ENCODE measurements at regions not wholly inside any gene's neighbourhood (a gene's known extent, or its start where the extent isn't known, plus 50 kb on each side); places are given as distances from the start of the nearest gene placed in this dataset.

DNA sequence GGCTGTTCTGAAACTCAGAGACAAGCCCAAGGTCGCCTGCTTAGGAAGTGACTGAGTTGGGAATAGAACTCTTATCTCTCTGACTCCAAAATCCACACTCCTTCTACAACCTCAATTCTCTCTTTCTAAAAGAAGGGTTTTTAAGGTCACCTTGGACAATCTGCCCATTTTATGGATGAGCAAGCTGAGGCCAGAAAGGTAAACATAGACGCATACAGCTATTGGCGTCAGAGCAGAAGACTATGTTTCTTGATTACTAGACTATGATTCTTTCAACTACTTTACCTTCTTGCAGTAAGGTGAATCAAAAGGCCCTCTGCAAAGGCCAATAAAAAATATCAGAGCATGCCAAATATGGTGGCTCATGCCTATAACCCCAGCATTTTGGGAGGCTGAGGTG lies 276.6 kb downstream of the CLIC5 start:
- DNase-seq (no peak), ATAC-seq (replicated peaks in 1 of 4) (no peak)
- H3K27ac ChIP-seq (ENCODE audit: low read length) = no peak overlapping the region
- CTCF ChIA-PET = no interaction called here
- H3K9me3 ChIP-seq = no peaks in the 10 kb centered on the region
- H3K27me3 ChIP-seq (replicated peaks in 1 of 2; ENCODE audit: control insufficient read depth in 2 of 2, extremely low read depth in 1 of 2, insufficient read depth in 2 of 2, low read length in 1 of 2) = no peaks in the 10 kb centered on the region
- Mint-ChIP-seq H3K36me3 (no peaks in the 10 kb centered on the region), H3K27ac (no peak overlapping the region), H3K4me1 (peaks cover 21 to 25% (median 22%) of the 10 kb centered on the region in 3 donors), H3K9me3 (no peaks in the 10 kb centered on the region), H3K27me3 (peaks cover 0 to 4% of the 10 kb centered on the region in 2 donors), H3K4me3 (no peak overlapping the region)
- no peaks in the 10 kb centered on the region for H3K36me3 ChIP-seq (ENCODE audit: control insufficient read depth in 2 of 2, extremely low read depth in 1 of 2, insufficient read depth in 1 of 2, low read length in 1 of 2)
- no peak overlapping the region for H3K4me3 ChIP-seq (ENCODE audit: control insufficient read depth in 1 of 2, extremely low read depth in 1 of 2, low read length in 1 of 2)
- POLR2A ChIA-PET = no interaction called here
- 100% methylated on average over 2 of the region's 3 CpGs for WGBS (ENCODE audit: insufficient coverage)
- peaks cover 0 to 5% of the 10 kb centered on the region in 2 experiments for H3K4me1 ChIP-seq (ENCODE audit: control insufficient read depth in 1 of 2, extremely low read depth in 1 of 2, insufficient read depth in 2 of 2, low read length in 2 of 2)

DNA sequence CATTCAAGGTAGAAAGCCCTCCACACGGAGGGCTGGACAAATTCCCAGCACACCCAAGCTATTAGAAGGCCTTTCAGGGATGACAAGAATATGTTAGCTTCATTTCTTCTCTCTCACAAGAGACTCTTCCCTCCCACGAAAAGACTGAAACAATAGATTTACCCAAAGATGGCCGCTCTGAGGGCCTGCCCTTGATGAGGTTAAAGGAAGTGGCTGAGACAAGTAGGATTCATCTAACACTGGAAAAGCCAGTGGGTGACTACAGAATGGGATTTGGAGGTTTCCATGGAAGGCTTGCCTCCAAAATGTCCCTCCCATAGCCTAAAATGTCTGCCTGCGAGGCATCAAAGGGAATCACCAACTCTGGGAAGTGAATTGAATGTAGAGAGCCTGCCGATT lies 277.6 kb downstream of the CLIC5 start:
- CTCF ChIA-PET = interaction anchor here in 1 of 2 donors (0.5 kb wide), 1 partner anchor 334 kb away, joined by 4 read pairs; no protein-coding TSS in a partner anchor
- Mint-ChIP-seq H3K27ac (no peak overlapping the region), H3K4me1 (peaks cover 19 to 25% (median 21%) of the 10 kb centered on the region in 3 donors), H3K4me3 (peak overlapping the region; percentile 40 to 52 (median 44)), H3K9me3 (no peaks in the 10 kb centered on the region), H3K27me3 (peaks cover 0 to 4% of the 10 kb centered on the region in 2 donors), H3K36me3 (no peaks in the 10 kb centered on the region)
- no peaks in the 10 kb centered on the region for H3K36me3 ChIP-seq (ENCODE audit: control insufficient read depth in 2 of 2, extremely low read depth in 1 of 2, insufficient read depth in 1 of 2, low read length in 1 of 2)
- no peaks in the 10 kb centered on the region for H3K9me3 ChIP-seq
- H3K27ac ChIP-seq (ENCODE audit: low read length) = no peak overlapping the region
- no peaks in the 10 kb centered on the region for H3K27me3 ChIP-seq (replicated peaks in 1 of 2; ENCODE audit: control insufficient read depth in 2 of 2, extremely low read depth in 1 of 2, insufficient read depth in 2 of 2, low read length in 1 of 2)
- peaks cover 0 to 5% of the 10 kb centered on the region in 2 experiments for H3K4me1 ChIP-seq (ENCODE audit: control insufficient read depth in 1 of 2, extremely low read depth in 1 of 2, insufficient read depth in 2 of 2, low read length in 2 of 2)
- ATAC-seq (replicated peaks in 1 of 4) (no peak), DNase-seq (no peak)
- 50% methylated on average over 1 of the region's 5 CpGs for whole genome bisulfite sequencing (ENCODE audit: insufficient coverage)
- no peak overlapping the region for H3K4me3 ChIP-seq (ENCODE audit: control insufficient read depth in 1 of 2, extremely low read depth in 1 of 2, low read length in 1 of 2)
- POLR2A ChIA-PET = no interaction called here

DNA sequence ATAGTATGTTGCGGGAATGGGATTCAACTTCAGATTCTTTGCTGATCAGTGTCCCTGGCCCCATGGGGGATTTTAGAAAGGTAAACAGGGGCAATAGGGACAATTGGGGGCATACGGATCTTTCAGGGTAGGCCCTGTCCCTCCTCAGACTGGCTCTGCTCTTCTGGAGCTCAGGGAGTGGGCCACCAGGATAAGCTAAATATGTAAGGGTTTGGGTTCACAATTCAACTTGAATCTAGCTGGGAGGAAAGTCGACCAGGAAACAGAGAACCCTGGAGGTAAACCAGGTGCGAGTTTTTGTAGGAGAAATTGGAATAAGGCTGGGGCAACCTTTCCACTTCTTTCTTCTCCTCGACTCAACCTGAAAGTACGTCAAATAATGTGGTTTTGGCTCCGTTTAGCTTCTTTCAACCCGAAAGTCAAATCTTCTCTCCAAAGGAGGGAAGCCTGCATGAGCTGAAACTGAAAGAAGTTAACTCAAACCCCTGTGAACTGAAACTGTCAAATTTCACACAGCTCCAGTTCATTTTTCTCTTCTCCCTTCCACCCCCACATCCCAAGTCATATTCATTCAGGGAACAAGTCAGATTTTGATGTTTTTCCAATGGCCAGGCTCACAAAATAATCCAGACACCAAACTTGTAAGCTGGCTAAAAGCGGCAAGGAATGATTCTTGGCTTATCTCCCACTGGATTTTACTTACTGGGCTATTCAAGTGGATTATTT lies 278.2 kb downstream of the CLIC5 start:
- no peaks in the 10 kb centered on the region for H3K9me3 ChIP-seq
- H3K27ac Mint-ChIP-seq = no peak overlapping the region
- peaks cover 18 to 25% (median 21%) of the 10 kb centered on the region in 3 donors for H3K4me1 Mint-ChIP-seq
- no peaks in the 10 kb centered on the region for H3K36me3 ChIP-seq (ENCODE audit: control insufficient read depth in 2 of 2, extremely low read depth in 1 of 2, insufficient read depth in 1 of 2, low read length in 1 of 2)
- 0% methylated on average over 4 of the region's 9 CpGs for WGBS (ENCODE audit: insufficient coverage)
- no peaks in the 10 kb centered on the region for H3K27me3 ChIP-seq (replicated peaks in 1 of 2; ENCODE audit: control insufficient read depth in 2 of 2, extremely low read depth in 1 of 2, insufficient read depth in 2 of 2, low read length in 1 of 2)
- peak overlapping the region; percentile 40 to 52 (median 44) for H3K4me3 Mint-ChIP-seq
- no peak overlapping the region for H3K27ac ChIP-seq (ENCODE audit: low read length)
- no peak for DNase-seq
- ChIA-PET CTCF (interaction anchor here in 1 of 2 donors (0.5 kb wide), 1 partner anchor 333 kb away, joined by 4 read pairs; no protein-coding TSS in a partner anchor), POLR2A (interaction anchor here in 1 of 2 donors (0.6 kb wide), 1 partner anchor 100 kb away, joined by 3 read pairs; no protein-coding TSS in a partner anchor)
- H3K9me3 Mint-ChIP-seq = no peaks in the 10 kb centered on the region
- peak overlapping the region in 1 of 2 donors; percentile 21 for H3K4me3 ChIP-seq (ENCODE audit: control insufficient read depth in 1 of 2, extremely low read depth in 1 of 2, low read length in 1 of 2)
- no peak for ATAC-seq (replicated peaks in 1 of 4)
- H3K36me3 Mint-ChIP-seq = no peaks in the 10 kb centered on the region
- peaks cover 0 to 4% of the 10 kb centered on the region in 2 donors for H3K27me3 Mint-ChIP-seq
- H3K4me1 ChIP-seq (ENCODE audit: control insufficient read depth in 1 of 2, extremely low read depth in 1 of 2, insufficient read depth in 2 of 2, low read length in 2 of 2) = peaks cover 0 to 5% of the 10 kb centered on the region in 2 experiments

DNA sequence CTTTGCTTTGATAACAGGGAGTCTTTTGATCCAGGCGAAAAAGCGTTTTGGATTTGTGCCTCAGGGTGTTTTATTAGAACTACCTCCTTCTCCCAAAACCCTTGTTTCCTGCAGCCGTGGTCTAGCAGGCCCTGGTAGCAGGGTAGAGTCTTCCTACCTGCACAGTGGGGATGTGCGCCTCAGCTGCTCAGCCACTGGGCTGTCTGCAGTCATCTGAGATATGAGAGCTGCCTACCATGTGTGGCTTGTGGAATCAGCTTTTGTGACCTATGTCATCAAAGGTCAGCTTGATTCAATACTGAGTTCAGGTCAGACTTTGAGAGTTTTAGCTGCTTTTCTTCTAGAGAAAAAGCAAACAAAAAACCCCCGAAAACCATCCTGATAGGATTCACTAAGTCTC lies 279.5 kb downstream of the CLIC5 start:
- H3K9me3 Mint-ChIP-seq = no peaks in the 10 kb centered on the region
- Histone ChIP-seq H3K27me3 (replicated peaks in 1 of 2; ENCODE audit: control insufficient read depth in 2 of 2, extremely low read depth in 1 of 2, insufficient read depth in 2 of 2, low read length in 1 of 2) (no peaks in the 10 kb centered on the region), H3K36me3 (ENCODE audit: control insufficient read depth in 2 of 2, extremely low read depth in 1 of 2, insufficient read depth in 1 of 2, low read length in 1 of 2) (no peaks in the 10 kb centered on the region), H3K27ac (ENCODE audit: low read length) (no peak overlapping the region), H3K4me1 (ENCODE audit: control insufficient read depth in 1 of 2, extremely low read depth in 1 of 2, insufficient read depth in 2 of 2, low read length in 2 of 2) (peaks cover 0 to 5% of the 10 kb centered on the region in 2 experiments), H3K4me3 (ENCODE audit: control insufficient read depth in 1 of 2, extremely low read depth in 1 of 2, low read length in 1 of 2) (no peak overlapping the region), H3K9me3 (no peaks in the 10 kb centered on the region)
- H3K36me3 Mint-ChIP-seq = no peaks in the 10 kb centered on the region
- no peak for ATAC-seq (replicated peaks in 1 of 4)
- ChIA-PET CTCF (no interaction called here), POLR2A (no interaction called here)
- no peak overlapping the region for H3K27ac Mint-ChIP-seq
- H3K4me3 Mint-ChIP-seq = no peak overlapping the region
- WGBS (ENCODE audit: insufficient coverage) = 50% methylated on average over 1 of the region's 5 CpGs
- no peak for DNase-seq
- H3K27me3 Mint-ChIP-seq = peaks cover 0 to 4% of the 10 kb centered on the region in 2 donors
- peaks cover 9 to 13% (median 13%) of the 10 kb centered on the region in 3 donors for H3K4me1 Mint-ChIP-seq

DNA sequence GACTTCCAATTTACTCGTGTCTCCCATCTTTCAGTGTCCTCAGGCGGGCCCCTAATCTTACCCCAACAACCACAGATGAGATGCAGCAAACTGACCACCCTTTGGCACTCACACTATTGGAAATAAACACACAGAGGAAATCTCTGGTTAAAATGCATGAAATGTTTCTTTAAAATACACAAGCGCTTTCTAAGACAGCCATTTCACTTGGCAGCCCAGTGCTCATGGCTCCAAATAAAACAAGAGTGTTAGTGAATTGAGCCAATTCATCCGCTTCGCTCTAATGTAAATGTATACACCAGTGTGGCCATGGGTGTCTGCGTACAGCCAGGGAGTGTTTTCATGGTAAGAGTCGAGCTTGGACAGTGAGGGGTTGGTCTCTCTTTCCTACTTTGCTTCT lies 282.9 kb downstream of the CLIC5 start:
- ChIA-PET CTCF (no interaction called here), POLR2A (no interaction called here)
- Histone ChIP-seq H3K4me3 (ENCODE audit: control insufficient read depth in 1 of 2, extremely low read depth in 1 of 2, low read length in 1 of 2) (no peak overlapping the region), H3K27me3 (replicated peaks in 1 of 2; ENCODE audit: control insufficient read depth in 2 of 2, extremely low read depth in 1 of 2, insufficient read depth in 2 of 2, low read length in 1 of 2) (no peaks in the 10 kb centered on the region), H3K4me1 (ENCODE audit: control insufficient read depth in 1 of 2, extremely low read depth in 1 of 2, insufficient read depth in 2 of 2, low read length in 2 of 2) (peaks cover 0 to under 1% of the 10 kb centered on the region in 2 experiments), H3K9me3 (no peaks in the 10 kb centered on the region), H3K36me3 (ENCODE audit: control insufficient read depth in 2 of 2, extremely low read depth in 1 of 2, insufficient read depth in 1 of 2, low read length in 1 of 2) (no peaks in the 10 kb centered on the region), H3K27ac (ENCODE audit: low read length) (no peak overlapping the region)
- Mint-ChIP-seq H3K36me3 (no peaks in the 10 kb centered on the region), H3K27me3 (peaks cover 0 to 4% of the 10 kb centered on the region in 2 donors), H3K27ac (no peak overlapping the region), H3K9me3 (no peaks in the 10 kb centered on the region), H3K4me3 (no peak overlapping the region), H3K4me1 (peaks cover under 1 to 9% (median 6%) of the 10 kb centered on the region in 3 donors)
- no peak for DNase-seq
- no peak for ATAC-seq (replicated peaks in 1 of 4)
- WGBS (ENCODE audit: insufficient coverage) = 96% methylated on average over 3 of the region's 7 CpGs

DNA sequence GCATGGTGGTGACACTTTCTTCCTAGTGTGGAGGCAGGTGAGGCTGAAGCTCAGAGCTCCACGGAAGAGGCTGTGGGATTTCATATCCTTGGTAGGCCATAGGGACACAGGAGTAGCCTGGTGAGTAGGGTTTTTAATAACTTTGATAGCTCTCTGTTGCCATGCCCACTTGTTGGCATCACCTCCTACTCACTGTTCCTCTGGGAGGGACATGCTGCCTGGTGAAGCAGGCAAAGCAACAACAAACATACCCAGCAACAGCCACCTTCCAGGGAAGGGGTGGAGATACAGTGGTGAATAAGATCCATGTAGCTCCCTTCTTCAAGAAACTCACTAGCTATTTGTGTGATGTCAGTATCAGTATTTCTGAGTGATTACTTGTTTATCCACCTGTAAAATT lies 285.4 kb downstream of the CLIC5 start:
- no CpG with 5 or more reads among the region's 1 CpG for whole genome bisulfite sequencing (ENCODE audit: insufficient coverage)
- Histone ChIP-seq H3K27ac (ENCODE audit: low read length) (no peak overlapping the region), H3K27me3 (replicated peaks in 1 of 2; ENCODE audit: control insufficient read depth in 2 of 2, extremely low read depth in 1 of 2, insufficient read depth in 2 of 2, low read length in 1 of 2) (no peaks in the 10 kb centered on the region), H3K4me1 (ENCODE audit: control insufficient read depth in 1 of 2, extremely low read depth in 1 of 2, insufficient read depth in 2 of 2, low read length in 2 of 2) (no peaks in the 10 kb centered on the region), H3K36me3 (ENCODE audit: control insufficient read depth in 2 of 2, extremely low read depth in 1 of 2, insufficient read depth in 1 of 2, low read length in 1 of 2) (no peaks in the 10 kb centered on the region), H3K4me3 (ENCODE audit: control insufficient read depth in 1 of 2, extremely low read depth in 1 of 2, low read length in 1 of 2) (no peak overlapping the region), H3K9me3 (no peaks in the 10 kb centered on the region)
- ATAC-seq (replicated peaks in 1 of 4) (no peak), DNase-seq (no peak)
- no peak overlapping the region for H3K4me3 Mint-ChIP-seq
- H3K27ac Mint-ChIP-seq = no peak overlapping the region
- H3K4me1 Mint-ChIP-seq = no peaks in the 10 kb centered on the region
- ChIA-PET CTCF (no interaction called here), POLR2A (no interaction called here)
- no peaks in the 10 kb centered on the region for H3K9me3 Mint-ChIP-seq
- H3K36me3 Mint-ChIP-seq = no peaks in the 10 kb centered on the region
- H3K27me3 Mint-ChIP-seq = no peaks in the 10 kb centered on the region

All from T-cell (primary cell).